Liver (tissue), 3 donors: ENCODE measurements at regions not wholly inside any gene's neighbourhood (a gene's known extent, or its start where the extent isn't known, plus 50 kb on each side); places are given as distances from the start of the nearest gene placed in this dataset.

ENCODE experiments used
- CTCF ChIP-seq: fragments of 150-350 bp; IDR thresholded peaks from 2 replicates; pipeline ENCODE4 v1.5.1; 2017; ENCODE audit warnings: improper control_type of control experiment, low read depth, low read length; ENCODE audit not compliant: missing input control
- GABPA ChIP-seq, 2 donors: IDR thresholded peaks in 1 of 2; conservative IDR thresholded peaks in 1 of 2; 2 replicates each; pipeline ENCODE4 v1.6.1; 2016; ENCODE audit warnings: antibody characterized with exemption in 2 of 2, mild to moderate bottlenecking in 1 of 2, moderate library complexity in 1 of 2
- MAX ChIP-seq: IDR thresholded peaks from 2 replicates; pipeline ENCODE4 v1.6.1; 2016; ENCODE audit warnings: antibody characterized with exemption
- NR2F2 ChIP-seq: IDR thresholded peaks from 2 replicates; pipeline ENCODE4 v1.6.1; 2016; ENCODE audit warnings: antibody characterized with exemption
- RAD21 ChIP-seq, 2 donors: IDR thresholded peaks; 2 replicates each; pipeline ENCODE4 v1.6.1; 2016; ENCODE audit warnings: antibody characterized with exemption in 2 of 2, mild to moderate bottlenecking in 2 of 2
- TAF1 ChIP-seq: conservative IDR thresholded peaks from 2 replicates; pipeline ENCODE4 v1.6.1; 2016; ENCODE audit warnings: antibody characterized with exemption, mild to moderate bottlenecking
- YY1 ChIP-seq: IDR thresholded peaks from 2 replicates; pipeline ENCODE4 v1.6.1; 2016; ENCODE audit warnings: antibody characterized with exemption, mild to moderate bottlenecking
- ZBTB33 ChIP-seq: IDR thresholded peaks from 2 replicates; pipeline ENCODE4 v1.6.1; 2016; ENCODE audit warnings: antibody characterized with exemption
- donor health status: healthy.
- donor health status: healthy.

- TF ChIP-seq RAD21 (IDR thresholded peaks at IDR 0.05) (no peak), CTCF (no peak), GABPA (IDR thresholded peaks at IDR 0.05 in 1 of 2, conservative IDR thresholded peaks at IDR 0.05 in 1 of 2) (no peak), ZBTB33 (no peak), TAF1 (no peak), MAX (no peak), NR2F2 (no peak), YY1 (no peak)
Observed at GRCh38 chr6:4311976-4312860, 176.8 kb upstream of the ECI2 start.
